SK-N-SH (cell line): ENCODE measurements at regions not wholly inside any gene's neighbourhood (a gene's known extent, or its start where the extent isn't known, plus 50 kb on each side); places are given as distances from the start of the nearest gene placed in this dataset.

ENCODE experiments used
- CTCF ChIA-PET: fragments of 300-600, 350-600 bp; formaldehyde crosslinking; extraction: SDS; loops from one replicate; lab custom pipeline; 2021; lab: Yijun Ruan, JAX
- POLR2A ChIA-PET: fragments of 350-600 bp; sonication (Branson Sonifier 250); formaldehyde crosslinking; extraction: SDS; loops from one replicate; lab custom pipeline; 2020; ENCODE audit warnings: antibody characterized with exemption, inconsistent platforms; lab: Yijun Ruan, JAX
- DNase-seq: peaks from one replicate; pipeline ENCODE4 v3.0.0; 2012
- H2AFZ ChIP-seq: fragments of 200-600 bp; sonication (generic); 2 replicates; pipeline ENCODE4 v1.8.1; 2016; ENCODE audit warnings: antibody characterized with exemption, mild to moderate bottlenecking, low read depth
- H3F3A ChIP-seq: fragments of 200-600 bp; sonication (generic); replicated peaks from 2 replicates; pipeline ENCODE3; 2016; ENCODE audit warnings: antibody characterized with exemption, mild to moderate bottlenecking; ENCODE audit not compliant: insufficient read depth
- H3K27ac ChIP-seq, 2 experiments: fragments of 200-500 bp in 1 of 2; fragments of 200-600 bp in 1 of 2; sonication (Bioruptor generic) in 1 of 2; sonication (generic), shearing (Covaris generic) in 1 of 2; 2 replicates each; pipeline versions ENCODE4 v1.5.1 to v1.6.1; 2014 to 2016; ENCODE audit warnings: low read depth in 2 of 2, inconsistent platforms in 1 of 2, low read length in 1 of 2, mild to moderate bottlenecking in 1 of 2, mixed read lengths in 1 of 2
- H3K27me3 ChIP-seq: fragments of 200-600 bp; sonication (generic), shearing (Covaris generic); 2 replicates; pipeline ENCODE4 v1.6.1; 2016; ENCODE audit warnings: mixed run types; ENCODE audit not compliant: insufficient read depth
- H3K36me3 ChIP-seq, 2 experiments: fragments of 200-500 bp in 1 of 2; fragments of 200-600 bp in 1 of 2; sonication (Bioruptor generic) in 1 of 2; sonication (generic) in 1 of 2; replicated peaks in 1 of 2; 2 replicates each; pipeline versions ENCODE3 to v1.5.1; 2014 to 2016; ENCODE audit warnings: low read length in 1 of 2, mild to moderate bottlenecking in 1 of 2; ENCODE audit not compliant: insufficient read depth in 2 of 2, control insufficient read depth in 1 of 2
- H3K4me1 ChIP-seq, 2 experiments: fragments of 200-500 bp in 1 of 2; fragments of 200-600 bp in 1 of 2; sonication (Bioruptor generic) in 1 of 2; sonication (generic), shearing (Covaris generic) in 1 of 2; 2 replicates each; pipeline versions ENCODE4 v1.5.1 to v1.6.1; 2014 to 2016; ENCODE audit warnings: low read depth in 1 of 2, low read length in 1 of 2, mixed run types in 1 of 2; ENCODE audit not compliant: insufficient read depth in 2 of 2, control insufficient read depth in 1 of 2
- H3K4me2 ChIP-seq: fragments of 200-600 bp; sonication (generic), shearing (Covaris generic); 2 replicates; pipeline ENCODE4 v1.6.1; 2017; ENCODE audit warnings: mixed run types
- H3K4me3 ChIP-seq, 2 experiments: fragments of 200-500 bp in 1 of 2; fragments of 200-600 bp in 1 of 2; sonication (Bioruptor generic) in 1 of 2; sonication (generic), shearing (Covaris generic) in 1 of 2; 2 replicates each; pipeline versions ENCODE4 v1.5.1 to v1.8.1; 2014 to 2016; ENCODE audit warnings: low read depth in 2 of 2, inconsistent platforms in 1 of 2, low read length in 1 of 2, mild to moderate bottlenecking in 1 of 2, mixed read lengths in 1 of 2, moderate library complexity in 1 of 2
- H3K79me2 ChIP-seq: fragments of 200-600 bp; sonication (generic); 2 replicates; pipeline ENCODE4 v1.8.1; 2017; ENCODE audit warnings: mild to moderate bottlenecking; ENCODE audit not compliant: insufficient read depth
- H3K9ac ChIP-seq: fragments of 200-600 bp; sonication (generic); 2 replicates; pipeline ENCODE4 v1.6.1; 2017; ENCODE audit warnings: mixed run types
- H3K9me2 ChIP-seq: fragments of 200-600 bp; sonication (generic); 2 replicates; pipeline ENCODE4 v1.6.1; 2017; ENCODE audit warnings: mixed run types
- H3K9me3 ChIP-seq: fragments of 200-600 bp; sonication (generic); 2 replicates; pipeline ENCODE4 v1.6.1; 2017; ENCODE audit warnings: mixed run types, mild to moderate bottlenecking, moderate library complexity
- H4K20me1 ChIP-seq: fragments of 200-600 bp; sonication (generic); 2 replicates; pipeline ENCODE4 v1.6.1; 2017; ENCODE audit warnings: mild to moderate bottlenecking, mixed run types; ENCODE audit not compliant: insufficient read depth
- ELF1 ChIP-seq: IDR thresholded peaks from 2 replicates; pipeline ENCODE4 v1.4.0; 2012
- EZH2phosphoT487 ChIP-seq: fragments of 200-600 bp; sonication (generic); IDR thresholded peaks from 2 replicates; pipeline ENCODE4 v1.6.1; 2017; ENCODE audit warnings: low read depth, mixed run types, mild to moderate bottlenecking, antibody characterized with exemption, moderate library complexity, borderline replicate concordance
- GATA2 ChIP-seq: sonication (generic); formaldehyde crosslinking; IDR thresholded peaks from 2 replicates; pipeline ENCODE4 v1.5.0; 2020; ENCODE audit warnings: mild to moderate bottlenecking, missing genetic modification reagents
- JUND ChIP-seq: IDR thresholded peaks from 2 replicates; pipeline ENCODE4 v1.4.0; 2012
- NRF1 ChIP-seq: IDR thresholded peaks from 2 replicates; pipeline ENCODE4 v1.6.1; 2012; ENCODE audit warnings: low read depth, mild to moderate bottlenecking, low read length
- RCOR1 ChIP-seq: fragments of 150-350 bp; IDR thresholded peaks from 2 replicates; pipeline ENCODE4 v1.6.1; 2017; ENCODE audit warnings: antibody characterized with exemption, low read length
- RXRA ChIP-seq: IDR thresholded peaks from 2 replicates; pipeline ENCODE4 v1.4.0; 2012; ENCODE audit warnings: low read depth, mild to moderate bottlenecking, borderline replicate concordance
- YY1 ChIP-seq: IDR thresholded peaks from 2 replicates; pipeline ENCODE4 v1.4.0; 2012; ENCODE audit warnings: low read depth, mild to moderate bottlenecking
- ZBTB33 ChIP-seq: IDR thresholded peaks from 2 replicates; pipeline ENCODE4 v1.4.0; 2012; ENCODE audit warnings: low read depth, borderline replicate concordance
- WGBS: methylation state at CpG from one replicate; pipeline ENCODE4 v1.1.6; 2017; ENCODE audit warnings: low lambda C conversion rate; 5-methylcytosine and 5-hydroxymethylcytosine counted together
- TF ChIP-seq, protein P1 (sequence below): IDR thresholded peaks from 2 replicates; pipeline ENCODE4 v1.6.1; 2012; ENCODE audit warnings: mild to moderate bottlenecking, low read depth, low read length, moderate library complexity
- TF ChIP-seq, protein P2 (sequence below): IDR thresholded peaks from 2 replicates; pipeline ENCODE4 v1.4.0; 2012; ENCODE audit warnings: low read depth

DNA sequence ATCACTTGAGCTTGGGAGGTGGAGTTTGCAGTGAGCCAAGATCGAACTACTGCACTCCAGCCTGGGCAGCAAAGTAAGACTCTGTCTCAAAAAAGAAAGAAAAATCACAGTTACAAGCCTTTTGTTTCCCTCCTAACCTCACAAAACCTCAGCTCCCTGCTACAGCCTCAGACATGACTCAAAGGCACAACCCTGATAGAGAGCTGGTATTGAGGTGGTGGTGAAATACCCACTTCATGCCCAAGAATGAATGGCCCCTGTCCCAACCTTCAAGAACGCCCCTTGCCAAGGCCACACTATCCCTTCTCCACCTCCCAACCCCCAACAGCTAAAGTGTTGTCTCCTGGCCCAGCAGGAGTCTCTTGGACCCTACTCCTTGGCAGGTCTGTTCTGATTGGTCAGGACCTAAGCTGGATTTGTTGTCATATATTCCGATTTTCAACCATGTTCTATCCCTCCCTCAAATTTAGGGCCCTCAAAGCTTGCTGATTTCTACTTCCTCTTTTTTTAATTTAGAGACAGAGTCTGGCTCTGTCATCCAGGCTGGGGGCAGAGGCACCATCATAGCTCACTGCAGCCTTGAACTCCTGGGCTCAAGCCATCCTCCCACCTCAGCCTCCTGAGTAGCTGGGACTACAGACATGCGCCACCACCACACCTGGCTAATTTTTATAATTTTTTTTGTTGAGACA is 61.9 kb upstream of the BZW1 start:
- Histone ChIP-seq H3K4me3 (no peak overlapping the region), H3K9me3 (no peaks in the 10 kb centered on the region), H3K4me2 (no peak overlapping the region), H3K79me2 (no peaks in the 10 kb centered on the region), H3K4me1 (peaks cover 0 to 2% of the 10 kb centered on the region in 2 experiments; a peak in 2 of 4 replicates), H4K20me1 (no peaks in the 10 kb centered on the region), H3F3A (peaks cover 9% of the 10 kb centered on the region), H2AFZ (no peak overlapping the region), H3K9ac (no peak overlapping the region), H3K27me3 (no peaks in the 10 kb centered on the region), H3K27ac (no peak overlapping the region), H3K36me3 (no peaks in the 10 kb centered on the region), H3K9me2 (no peaks in the 10 kb centered on the region)
- DNase-seq: no peak
- WGBS: 85% methylated on average over 4 of the region's 4 CpGs
- ChIA-PET CTCF (interaction anchor here (0.6 to 1.2 kb wide), 4 partner anchors 13 to 1825 kb away, joined by 3 to 4 read pairs (median 4); no protein-coding TSS in a partner anchor), POLR2A (no interaction called here)
- TF ChIP-seq RCOR1: no peak
- TF ChIP-seq RXRA: no peak
- TF ChIP-seq EZH2phosphoT487: no peak
- no peak for TF ChIP-seq YY1
- no peak for TF ChIP-seq JUND
- no peak for TF ChIP-seq ELF1
- TF ChIP-seq GATA2 (CRISPR knock-in tag): no peak
- TF ChIP-seq ZBTB33: no peak

DNA sequence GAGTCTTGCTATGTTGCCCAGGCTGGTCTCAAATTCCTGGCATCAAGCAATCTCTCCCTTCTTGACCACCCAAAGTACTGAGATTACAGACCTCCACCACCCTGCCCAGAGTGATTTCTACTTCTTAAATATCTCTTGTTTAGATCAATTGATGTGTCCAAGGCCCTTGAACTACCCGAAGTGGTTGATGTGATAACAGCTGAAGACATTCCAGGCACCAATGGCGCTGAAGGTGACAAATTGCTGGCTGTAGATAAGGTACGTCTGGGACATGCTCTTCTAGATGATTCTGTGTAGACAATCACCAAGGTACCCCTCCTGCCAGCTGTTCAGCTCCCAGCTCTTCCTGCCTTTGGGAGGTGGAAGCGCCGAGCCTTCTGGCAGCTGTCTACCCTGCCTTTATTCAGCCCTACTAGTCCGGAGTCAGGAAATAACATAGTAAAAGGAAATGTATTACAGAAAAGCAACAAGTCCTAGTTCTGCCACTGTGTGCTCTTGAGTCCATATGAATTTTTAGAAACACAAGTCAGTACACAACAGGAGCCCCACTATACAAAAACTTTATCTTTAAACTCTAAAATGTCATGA is 61.3 kb upstream of the BZW1 start:
- TF ChIP-seq NRF1 (no peak), RXRA (no peak)
- TF ChIP-seq, protein P1, sequence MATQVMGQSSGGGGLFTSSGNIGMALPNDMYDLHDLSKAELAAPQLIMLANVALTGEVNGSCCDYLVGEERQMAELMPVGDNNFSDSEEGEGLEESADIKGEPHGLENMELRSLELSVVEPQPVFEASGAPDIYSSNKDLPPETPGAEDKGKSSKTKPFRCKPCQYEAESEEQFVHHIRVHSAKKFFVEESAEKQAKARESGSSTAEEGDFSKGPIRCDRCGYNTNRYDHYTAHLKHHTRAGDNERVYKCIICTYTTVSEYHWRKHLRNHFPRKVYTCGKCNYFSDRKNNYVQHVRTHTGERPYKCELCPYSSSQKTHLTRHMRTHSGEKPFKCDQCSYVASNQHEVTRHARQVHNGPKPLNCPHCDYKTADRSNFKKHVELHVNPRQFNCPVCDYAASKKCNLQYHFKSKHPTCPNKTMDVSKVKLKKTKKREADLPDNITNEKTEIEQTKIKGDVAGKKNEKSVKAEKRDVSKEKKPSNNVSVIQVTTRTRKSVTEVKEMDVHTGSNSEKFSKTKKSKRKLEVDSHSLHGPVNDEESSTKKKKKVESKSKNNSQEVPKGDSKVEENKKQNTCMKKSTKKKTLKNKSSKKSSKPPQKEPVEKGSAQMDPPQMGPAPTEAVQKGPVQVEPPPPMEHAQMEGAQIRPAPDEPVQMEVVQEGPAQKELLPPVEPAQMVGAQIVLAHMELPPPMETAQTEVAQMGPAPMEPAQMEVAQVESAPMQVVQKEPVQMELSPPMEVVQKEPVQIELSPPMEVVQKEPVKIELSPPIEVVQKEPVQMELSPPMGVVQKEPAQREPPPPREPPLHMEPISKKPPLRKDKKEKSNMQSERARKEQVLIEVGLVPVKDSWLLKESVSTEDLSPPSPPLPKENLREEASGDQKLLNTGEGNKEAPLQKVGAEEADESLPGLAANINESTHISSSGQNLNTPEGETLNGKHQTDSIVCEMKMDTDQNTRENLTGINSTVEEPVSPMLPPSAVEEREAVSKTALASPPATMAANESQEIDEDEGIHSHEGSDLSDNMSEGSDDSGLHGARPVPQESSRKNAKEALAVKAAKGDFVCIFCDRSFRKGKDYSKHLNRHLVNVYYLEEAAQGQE: no peak
- TF ChIP-seq, protein P2, sequence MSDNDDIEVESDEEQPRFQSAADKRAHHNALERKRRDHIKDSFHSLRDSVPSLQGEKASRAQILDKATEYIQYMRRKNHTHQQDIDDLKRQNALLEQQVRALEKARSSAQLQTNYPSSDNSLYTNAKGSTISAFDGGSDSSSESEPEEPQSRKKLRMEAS: no peak
- no peaks in the 10 kb centered on the region for H3K36me3 ChIP-seq

More for the DNA sequence above, 61.3 kb upstream of the BZW1 start:
- Histone ChIP-seq H3K9ac (no peak overlapping the region), H3K79me2 (no peaks in the 10 kb centered on the region), H3K27ac (no peak overlapping the region), H4K20me1 (no peaks in the 10 kb centered on the region), H2AFZ (no peak overlapping the region), H3K4me2 (no peak overlapping the region), H3K27me3 (no peaks in the 10 kb centered on the region), H3K9me3 (no peaks in the 10 kb centered on the region), H3F3A (peaks cover 14% of the 10 kb centered on the region), H3K4me1 (peaks cover 0 to 9% of the 10 kb centered on the region in 2 experiments; a peak in 3 of 4 replicates), H3K4me3 (no peak overlapping the region), H3K9me2 (no peaks in the 10 kb centered on the region)
- CTCF ChIA-PET: interaction anchor here (1.0 to 1.2 kb wide), 2 partner anchors 15 to 37 kb away, joined by 4 read pairs; no protein-coding TSS in a partner anchor
- DNase-seq: no peak
- POLR2A ChIA-PET: no interaction called here
- 86% methylated on average over 6 of the region's 6 CpGs for WGBS
